GM12873 (cell line): ENCODE measurements at regions not wholly inside any gene's neighbourhood (a gene's known extent, or its start where the extent isn't known, plus 50 kb on each side); places are given as distances from the start of the nearest gene placed in this dataset.

Source experiments
- CTCF ChIP-seq: IDR thresholded peaks from 2 replicates; pipeline ENCODE4 v1.5.1; 2012; ENCODE audit warnings: low read depth, mild to moderate bottlenecking, moderate library complexity, low read length, control low read depth; ENCODE audit not compliant: insufficient read depth; ENCODE audit errors: missing control alignments

DNA sequence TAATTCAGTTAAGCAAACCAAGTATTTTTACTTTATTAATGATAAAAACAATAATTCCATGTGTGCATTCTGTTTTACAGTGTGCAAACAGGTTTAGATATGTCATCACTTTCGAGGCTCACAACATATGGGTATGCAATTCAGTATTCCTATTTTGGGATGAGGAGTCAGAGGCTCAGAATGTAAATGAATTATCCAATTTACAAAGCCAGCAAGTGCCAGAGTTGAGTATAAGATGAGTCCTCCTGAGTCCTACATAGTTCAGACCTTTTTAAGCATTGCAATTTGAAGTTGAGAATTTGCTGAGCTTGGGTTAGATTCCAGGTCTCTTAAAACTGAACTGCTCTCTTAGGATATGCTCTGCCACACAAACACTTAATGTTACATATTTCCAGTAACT, 424.2 kb upstream of the ROBO2 start:
- no peak for TF ChIP-seq CTCF

DNA sequence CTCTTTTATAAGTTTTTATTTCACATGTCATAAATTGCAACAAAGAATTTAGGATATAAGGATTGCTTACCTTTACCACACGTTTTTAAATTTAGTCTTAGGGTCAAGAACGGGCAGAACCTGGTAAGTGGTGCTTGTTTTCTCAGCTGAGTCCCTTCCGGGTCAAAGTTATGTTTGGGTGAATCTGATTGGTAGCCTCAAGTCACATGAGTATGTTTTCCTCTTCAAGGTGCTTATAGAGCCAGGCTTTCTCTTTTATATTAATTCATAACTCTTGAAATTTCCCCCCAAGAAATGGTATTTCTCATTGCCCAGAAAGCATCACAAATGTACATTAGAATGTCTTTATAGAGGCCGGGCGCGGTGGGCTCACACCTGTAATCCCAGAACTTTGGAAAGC, 415.7 kb upstream of the ROBO2 start:
- TF ChIP-seq CTCF, result no peak

DNA sequence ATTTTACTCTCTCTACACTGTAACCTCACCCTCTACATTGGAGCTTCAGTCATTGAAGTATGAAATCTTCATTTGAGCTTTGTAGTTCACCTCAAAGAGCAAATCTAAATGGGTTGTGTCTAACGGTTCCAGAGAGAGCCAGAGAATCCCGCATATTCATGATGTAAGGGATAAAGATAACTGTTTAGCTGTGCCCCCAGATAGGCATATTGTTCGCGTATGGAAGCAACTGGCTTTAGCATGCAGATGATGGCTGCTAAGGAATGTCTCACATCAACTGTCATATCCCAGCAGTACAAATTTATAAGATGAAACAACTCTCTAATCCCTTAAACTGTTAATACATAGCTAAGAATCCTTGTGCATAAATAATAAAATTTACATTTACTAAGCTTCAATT, 412.7 kb upstream of the ROBO2 start:
- TF ChIP-seq CTCF, result no peak

DNA sequence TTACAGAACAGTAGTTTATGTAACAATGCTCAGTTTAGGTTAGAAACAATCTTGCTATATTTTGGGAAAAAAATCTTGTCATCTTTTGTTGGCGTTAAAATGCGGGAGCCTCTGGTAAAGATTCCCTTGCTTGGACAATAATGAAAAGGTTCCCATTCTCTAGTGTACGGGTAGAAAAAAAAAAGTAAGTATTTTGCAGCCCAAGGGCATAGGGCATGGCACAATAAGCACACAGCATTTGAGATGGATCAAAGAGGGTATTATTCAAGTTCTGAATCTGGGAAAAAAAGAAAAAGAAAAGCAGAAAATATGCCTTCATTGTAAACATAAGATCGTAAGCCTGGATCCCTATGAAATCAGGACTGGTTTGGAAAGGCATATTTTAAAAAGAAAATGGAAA, 408.6 kb upstream of the ROBO2 start:
- no peak for TF ChIP-seq CTCF

GRCh38 chr3:76638006-76638405, 401.9 kb upstream of the ROBO2 start:
- TF ChIP-seq CTCF, result no peak

- no peak for TF ChIP-seq CTCF
These were observed 396.1 kb upstream of the ROBO2 start for GRCh38 chr3:76643623-76644304.

DNA sequence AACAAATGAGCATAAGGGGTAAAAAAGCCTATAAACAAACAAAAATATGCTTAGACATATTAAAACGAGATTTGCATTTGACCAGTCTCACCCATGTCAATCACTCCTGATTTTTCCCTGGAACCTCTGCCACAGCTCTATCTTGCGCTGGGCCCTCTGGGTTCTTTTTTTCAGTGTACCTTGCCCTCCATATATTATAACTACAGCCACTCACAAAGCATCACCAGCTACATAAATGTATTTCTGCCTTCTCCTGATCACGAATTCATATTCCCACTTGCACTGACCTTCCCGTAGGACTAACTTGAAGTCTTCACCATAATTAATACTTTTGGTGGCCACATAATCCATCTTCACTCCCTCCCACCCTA, 395.6 kb upstream of the ROBO2 start:
- no peak for TF ChIP-seq CTCF
